HG03175 (cell line): ENCODE measurements at regions not wholly inside any gene's neighbourhood (a gene's known extent, or its start where the extent isn't known, plus 50 kb on each side); places are given as distances from the start of the nearest gene placed in this dataset.

Experiments
- ATAC-seq: cut with Tn5 transposase; IDR thresholded peaks from one replicate; pipeline ENCODE4 v1.9.1; 2021; ENCODE audit warnings: mild to moderate bottlenecking, moderate library complexity; ENCODE audit not compliant: unreplicated experiment

GRCh38 chr2:120849278-120849677 lies 113.6 kb downstream of the GLI2 start:
- ATAC-seq, result no peak

DNA sequence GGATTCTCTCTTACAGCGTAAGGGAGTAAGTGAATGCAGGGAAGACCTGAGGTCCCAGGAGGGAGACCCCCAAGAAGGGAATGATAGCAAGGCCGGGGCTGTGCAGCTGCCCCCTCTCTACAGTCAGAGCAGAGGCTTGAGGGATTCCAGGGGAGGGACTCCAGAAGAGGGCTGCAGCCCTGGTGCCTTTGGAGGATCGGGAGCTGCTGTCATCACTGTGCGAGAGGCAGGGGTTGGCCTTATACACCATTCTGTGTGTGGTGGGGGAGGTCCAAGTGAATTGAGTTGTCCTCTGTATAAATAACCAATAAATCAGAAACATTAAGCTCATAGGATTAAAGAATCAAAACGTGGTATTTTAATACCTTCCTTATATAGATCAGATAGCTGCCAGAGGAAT lies 114.9 kb downstream of the GLI2 start:
- no peak for ATAC-seq

- ATAC-seq, result no peak
These were observed 115.6 kb downstream of the GLI2 start for GRCh38 chr2:120851116-120851773.

DNA sequence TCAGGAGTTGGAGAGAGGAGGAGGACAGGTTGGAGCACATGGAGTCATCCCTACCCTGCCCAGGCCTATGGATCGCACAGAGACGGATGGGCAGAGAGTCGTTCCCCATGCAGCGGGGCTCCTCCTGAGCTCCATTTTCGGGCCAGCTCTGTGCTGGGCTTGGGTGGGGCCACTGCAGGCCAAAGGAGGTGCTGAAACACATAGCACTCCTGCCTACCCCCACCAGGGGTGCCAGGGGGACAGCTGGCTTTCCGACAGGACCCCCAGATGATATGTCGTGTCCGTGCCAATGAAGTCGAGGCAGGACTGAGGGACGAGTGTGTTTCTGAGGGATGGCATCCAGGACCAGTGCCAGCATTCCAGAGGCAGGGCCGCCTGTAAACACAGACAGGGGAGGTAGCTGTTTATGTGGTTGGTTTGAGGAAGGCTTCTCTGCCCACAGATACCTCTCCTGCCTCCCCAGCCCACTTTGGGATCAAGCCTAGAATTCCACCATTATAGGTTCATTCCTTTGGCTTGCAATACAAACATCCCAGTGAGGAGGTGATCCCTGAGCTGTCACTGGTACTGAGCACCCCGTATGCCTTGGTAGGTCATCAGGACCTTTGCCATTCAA lies 116.6 kb downstream of the GLI2 start:
- ATAC-seq, result no peak

- no peak for ATAC-seq
These were observed 117.8 kb downstream of the GLI2 start for GRCh38 chr2:120853306-120854013.

DNA sequence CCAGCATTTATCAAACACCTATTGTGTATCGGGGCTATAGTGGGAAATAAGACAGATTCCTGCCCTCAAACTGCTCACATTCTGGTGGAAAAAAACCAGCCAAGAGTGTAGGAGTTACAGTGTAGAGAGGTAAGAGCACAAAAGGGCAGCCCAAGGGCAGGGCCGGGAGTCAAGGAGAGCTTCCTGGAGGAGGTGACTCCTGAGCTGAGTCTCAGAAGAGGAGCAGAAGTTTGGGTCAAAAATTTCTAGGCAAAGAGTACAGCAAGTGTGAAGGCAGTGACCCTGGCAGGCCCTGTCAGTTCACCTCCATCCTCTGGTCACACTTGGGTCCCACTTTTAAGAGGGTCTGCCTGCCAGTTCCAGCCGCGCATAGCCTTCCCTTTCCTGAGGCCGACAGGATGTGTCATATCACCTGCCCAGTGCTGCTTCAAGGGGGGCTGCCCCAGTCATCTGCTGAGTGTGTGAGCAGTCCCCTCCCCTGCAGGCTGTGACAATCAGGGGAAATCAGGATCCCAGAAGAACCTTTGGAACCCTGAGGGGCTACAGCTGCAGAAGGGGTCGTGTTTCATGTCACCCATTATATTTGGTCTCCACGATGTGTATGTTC lies 118.4 kb downstream of the GLI2 start:
- no peak for ATAC-seq

GRCh38 chr2:120854766-120855530 lies 119.3 kb downstream of the GLI2 start:
- no peak for ATAC-seq

DNA sequence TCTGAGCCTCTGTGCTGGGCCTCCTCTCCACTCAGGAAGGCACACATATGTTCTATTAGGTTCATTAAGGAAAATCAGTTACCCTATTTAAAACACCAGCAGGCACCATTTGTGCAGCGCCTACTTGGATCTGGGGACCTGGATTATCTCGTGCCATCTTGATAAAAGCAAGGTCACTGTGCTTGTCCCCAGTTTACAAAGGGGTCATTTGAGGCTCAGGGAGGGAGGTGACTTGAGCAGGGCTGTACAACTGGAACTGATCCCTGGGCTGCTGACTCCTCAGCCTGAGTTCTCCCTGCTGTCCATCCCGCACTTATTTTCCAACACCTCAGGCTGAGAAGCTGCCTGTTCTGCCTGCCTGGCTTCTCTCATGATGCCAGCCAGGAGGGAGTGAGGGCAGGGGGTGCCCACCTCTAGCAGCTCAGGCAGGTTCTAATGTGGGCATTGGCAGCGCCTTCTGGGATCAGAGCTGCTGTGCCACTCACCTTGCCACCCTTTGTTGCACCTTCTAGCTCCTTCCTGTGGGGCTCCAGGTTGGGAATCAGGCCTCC lies 120.3 kb downstream of the GLI2 start:
- ATAC-seq, result no peak

DNA sequence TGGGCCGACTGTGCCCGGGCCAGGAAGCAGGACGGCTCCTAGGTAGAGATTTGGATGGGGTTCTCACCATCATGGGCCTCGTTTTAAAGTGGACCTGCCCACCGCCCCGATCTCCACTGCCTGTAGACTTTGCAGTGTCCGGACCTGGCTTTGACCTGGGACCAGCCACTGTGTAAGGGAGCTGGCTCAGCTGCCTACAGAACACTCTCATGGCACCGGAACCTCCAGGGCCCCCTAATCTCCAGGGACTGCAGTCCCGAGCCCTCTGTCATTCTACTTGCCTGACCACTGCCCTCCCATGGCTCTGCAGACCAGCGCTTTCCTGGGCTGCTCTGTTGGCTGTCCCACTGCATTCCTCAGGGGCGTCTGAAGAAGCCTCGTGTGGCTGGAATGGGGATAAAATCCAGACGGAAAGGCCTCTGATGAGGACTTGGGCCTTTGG lies 120.8 kb downstream of the GLI2 start:
- no peak for ATAC-seq

GRCh38 chr2:120857422-120857821 lies 121.8 kb downstream of the GLI2 start:
- ATAC-seq, result no peak

DNA sequence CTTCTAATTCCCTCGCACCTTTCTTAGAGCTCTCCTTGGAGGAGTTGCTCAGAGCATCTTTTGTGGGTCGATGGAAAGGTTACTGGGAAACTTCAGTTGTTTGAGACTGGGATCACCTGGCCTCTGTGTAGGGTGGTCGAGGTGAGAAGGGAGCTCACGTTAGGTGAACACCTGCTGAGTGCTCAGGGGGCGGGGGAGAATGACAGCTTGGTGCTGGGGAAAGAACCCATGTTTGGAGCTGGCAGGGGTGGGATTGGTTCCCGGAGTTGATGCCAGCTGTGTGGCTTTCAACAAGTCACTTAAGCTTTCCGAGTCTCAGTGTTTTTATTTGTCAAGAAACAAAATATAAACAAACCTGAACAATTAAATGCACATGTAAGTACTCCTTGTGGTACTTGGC lies 122.3 kb downstream of the GLI2 start:
- no peak for ATAC-seq

- ATAC-seq, result no peak
These were observed 122.9 kb downstream of the GLI2 start for GRCh38 chr2:120858361-120859106.

DNA sequence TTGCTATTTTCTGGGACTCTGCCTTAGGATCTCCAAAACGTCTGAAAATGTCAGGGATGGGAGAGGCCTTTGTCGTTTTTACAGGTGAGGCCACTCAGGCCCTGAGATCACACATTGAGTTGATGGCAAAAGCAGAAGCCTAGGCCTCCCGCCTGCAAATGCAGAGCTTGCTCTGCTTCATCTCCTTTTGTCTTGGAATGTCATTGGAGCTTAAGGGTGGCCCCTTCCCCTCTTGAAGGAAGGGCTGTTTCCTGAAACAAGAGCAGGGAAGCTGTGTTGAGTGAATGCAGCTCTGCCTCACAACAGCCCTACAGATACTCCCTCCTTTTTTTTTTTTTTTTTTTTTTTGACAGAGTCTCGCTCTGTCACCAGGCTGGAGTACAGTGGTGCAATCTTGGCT lies 123.5 kb downstream of the GLI2 start:
- ATAC-seq, result no peak

DNA sequence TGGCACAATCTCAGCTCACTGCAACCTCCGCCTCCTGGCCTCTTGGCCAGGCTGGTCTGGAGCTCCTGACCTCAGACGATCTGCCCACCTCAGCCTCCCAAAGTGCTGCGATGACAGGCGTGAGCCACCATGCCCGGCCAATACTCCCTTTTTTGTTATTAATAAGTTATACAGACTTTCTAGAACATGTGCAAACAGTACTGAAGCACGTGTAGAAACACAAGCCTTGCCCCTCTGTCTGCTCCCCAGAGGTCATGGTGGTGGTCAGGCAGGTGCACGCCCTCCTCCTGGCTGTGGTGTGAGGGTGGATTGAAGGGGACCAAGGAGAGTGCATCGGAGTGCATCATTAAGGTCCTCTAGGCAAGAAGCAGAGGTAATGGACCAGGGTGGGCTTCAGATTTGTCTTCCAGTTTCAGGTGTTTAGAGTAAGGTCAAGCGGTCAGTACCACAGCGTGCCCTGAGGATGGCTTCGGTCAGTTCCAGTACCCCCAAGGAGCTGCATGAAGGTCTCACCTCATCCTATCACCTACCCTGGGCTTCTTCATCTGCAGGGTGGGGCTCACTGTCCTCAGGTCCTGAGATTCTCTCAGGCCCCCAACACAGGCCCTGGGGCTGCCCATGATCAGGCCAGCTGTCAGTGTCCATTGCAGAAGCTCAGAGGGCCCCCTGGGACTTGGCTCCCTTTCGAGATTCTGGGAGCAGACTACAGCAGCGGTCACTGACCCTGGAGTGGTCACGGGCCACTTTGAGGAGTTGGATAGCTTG lies 124.3 kb downstream of the GLI2 start:
- ATAC-seq, result no peak

GRCh38 chr2:120860579-120860922 lies 124.9 kb downstream of the GLI2 start:
- ATAC-seq, result no peak

- no peak for ATAC-seq
These were observed 125.5 kb downstream of the GLI2 start for GRCh38 chr2:120861191-120861575.

DNA sequence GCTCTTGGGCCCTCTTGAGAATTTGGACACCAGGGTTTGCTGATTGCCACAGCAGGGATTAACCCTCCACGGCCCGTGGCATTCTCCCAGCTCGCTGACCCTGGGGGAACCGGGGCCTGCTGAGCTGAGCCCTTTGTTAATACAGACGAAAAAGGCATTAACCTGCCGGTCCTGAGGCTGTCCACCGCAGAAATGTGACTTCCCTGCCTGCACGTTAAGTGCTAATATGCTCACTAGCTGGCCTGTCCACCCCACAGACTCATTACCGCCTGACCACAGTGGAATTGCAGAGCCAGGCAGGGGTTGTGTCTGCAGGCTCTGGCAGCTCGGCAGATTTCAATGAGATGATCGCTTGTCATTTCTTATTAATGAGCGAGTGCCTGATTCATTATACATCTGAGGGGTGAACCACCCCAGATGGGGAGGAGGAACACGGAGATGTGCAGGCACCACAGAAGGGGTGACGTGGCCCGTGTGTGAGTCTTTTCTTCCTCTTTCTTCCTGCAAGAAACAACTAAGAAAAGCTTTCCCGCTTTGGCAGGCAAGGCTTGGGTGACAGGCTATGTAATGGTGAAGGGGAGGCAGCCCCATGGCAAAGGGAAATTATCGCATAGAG lies 126.0 kb downstream of the GLI2 start:
- ATAC-seq, result no peak

DNA sequence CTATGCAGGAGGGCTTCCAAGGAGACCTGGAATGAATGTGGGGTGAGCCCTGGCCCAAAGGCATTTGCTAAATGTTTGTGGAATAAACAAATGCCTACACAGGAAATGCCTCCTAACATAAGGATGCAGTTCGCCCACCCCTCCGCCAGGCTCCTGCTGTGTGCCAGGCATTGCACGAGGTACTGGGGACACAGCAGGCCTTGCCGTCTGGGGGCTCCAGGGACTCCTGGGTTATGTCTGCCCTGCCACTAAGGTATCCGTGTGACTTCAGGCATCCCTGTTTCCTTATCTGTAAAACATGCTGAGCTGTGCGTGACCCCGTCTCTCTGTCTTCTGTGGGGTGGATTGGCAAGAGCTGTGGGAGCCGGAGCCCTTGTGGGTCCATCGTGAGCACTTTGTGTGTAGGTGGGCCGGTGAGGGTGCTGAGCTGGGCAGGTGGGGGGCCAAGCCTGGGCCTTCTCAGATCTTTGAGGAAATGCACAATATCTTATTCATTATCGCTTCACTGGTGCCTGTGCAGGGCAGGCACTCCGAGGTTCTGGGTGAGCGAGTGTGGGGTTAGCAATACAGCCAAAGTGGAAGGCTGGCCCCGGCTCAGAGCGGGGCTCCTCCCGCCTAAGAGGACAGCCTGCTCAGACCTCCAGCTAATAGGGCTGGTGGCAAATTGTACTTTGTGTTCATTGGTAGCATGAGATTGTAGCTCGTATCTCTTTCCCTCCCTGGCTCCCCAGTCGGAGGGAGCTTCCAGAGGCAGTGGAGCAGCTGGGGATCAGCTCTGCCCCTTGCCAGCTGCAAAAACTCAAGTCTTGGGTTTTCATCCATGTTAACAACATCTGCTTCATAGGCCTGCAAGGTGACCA lies 126.8 kb downstream of the GLI2 start:
- ATAC-seq, result no peak
